HCT116 (cell line): ENCODE measurements at regions not wholly inside any gene's neighbourhood (a gene's known extent, or its start where the extent isn't known, plus 50 kb on each side); places are given as distances from the start of the nearest gene placed in this dataset.

Source experiments
- ATAC-seq: fragments of 200-7000 bp; cut with Tn5 transposase; 2 replicates; pipeline ENCODE4 v1.9.1; 2020; ENCODE audit warnings: mild to moderate bottlenecking, moderate library complexity
- BruUV-seq: library from RNA; stranded (reverse); fragments of 400-500 nt; replicated peaks from 2 replicates; lab custom pipeline; 2021; lab: Mats Ljungman, UMichigan
- CTCF ChIA-PET: fragments of 300-600 bp; sonication (Branson Sonifier 250); formaldehyde crosslinking; loops from one replicate; lab custom pipeline; 2021; ENCODE audit warnings: antibody characterized with exemption; lab: Charles Lee
- POLR2A ChIA-PET: fragments of 300-600, 350-600 bp; sonication (Branson Sonifier 250); formaldehyde crosslinking; loops from one replicate; lab custom pipeline; 2021; ENCODE audit warnings: antibody characterized with exemption; lab: Charles Lee
- RAD21 ChIA-PET, 2 experiments: fragments of 300-600 bp; sonication (Branson Sonifier 250); formaldehyde crosslinking; loops; one replicate each; lab custom pipeline; 2023; ENCODE audit warnings: low total read pairs in 2 of 2; ENCODE audit not compliant: uncharacterized antibody in 2 of 2, unreplicated experiment in 2 of 2, low non-redundant PET in 1 of 2; lab: Charles Lee
- DNase-seq: peaks from one replicate; pipeline ENCODE4 v3.0.0-alpha.2; 2010; ENCODE audit warnings: low read depth, low spot score
- H2AFZ ChIP-seq: fragments of 200-600 bp; shearing (Covaris generic), sonication (generic); 2 replicates; pipeline ENCODE4 v1.6.1; 2017; ENCODE audit warnings: low read depth, mixed run types, mixed read lengths, antibody characterized with exemption, low read length; ENCODE audit not compliant: poor library complexity, severe bottlenecking
- H3K27ac ChIP-seq: 2 replicates; pipeline ENCODE4 v1.5.1; 2012; ENCODE audit warnings: low read depth, low read length
- H3K27me3 ChIP-seq: fragments of 200-600 bp; sonication (generic); 2 replicates; pipeline ENCODE4 v1.6.1; 2016; ENCODE audit warnings: mixed run types, low read length, mixed read lengths; ENCODE audit not compliant: insufficient read depth
- H3K36me3 ChIP-seq, 2 experiments: fragments of 200-500 bp in 1 of 2; fragments of 200-600 bp in 1 of 2; sonication (Bioruptor generic) in 1 of 2; sonication (generic) in 1 of 2; 2 replicates each; pipeline versions ENCODE4 v1.5.1 to v1.6.1; 2014 to 2016; ENCODE audit warnings: low read length in 2 of 2, inconsistent platforms in 1 of 2, mixed read lengths in 1 of 2, mixed run types in 1 of 2; ENCODE audit not compliant: insufficient read depth in 2 of 2, control insufficient read depth in 1 of 2
- H3K4me1 ChIP-seq, 2 experiments: fragments of 200-600 bp in 1 of 2; sonication (generic) in 1 of 2; 2 replicates each; pipeline versions ENCODE4 v1.5.1 to v1.6.1; 2012 to 2017; ENCODE audit warnings: low read length in 2 of 2, inconsistent platforms in 1 of 2, mild to moderate bottlenecking in 1 of 2, mixed read lengths in 1 of 2, mixed run types in 1 of 2, moderate library complexity in 1 of 2; ENCODE audit not compliant: insufficient read depth in 2 of 2, control insufficient read depth in 1 of 2
- H3K4me2 ChIP-seq: fragments of 200-600 bp; sonication (generic); 2 replicates; pipeline ENCODE4 v1.6.1; 2017; ENCODE audit warnings: mixed run types, low read length, mixed read lengths
- H3K4me3 ChIP-seq, 2 experiments: fragments of 200-600 bp in 1 of 2; sonication (generic) in 1 of 2; replicated peaks in 1 of 2; 2 replicates each; pipeline ENCODE4 v1.5.1; 2011 to 2016; ENCODE audit warnings: low read length in 2 of 2, control low read depth in 1 of 2, low read depth in 1 of 2, mild to moderate bottlenecking in 1 of 2, mixed read lengths in 1 of 2, mixed run types in 1 of 2
- H3K79me2 ChIP-seq: fragments of 200-600 bp; sonication (generic); 2 replicates; pipeline ENCODE4 v1.6.1; 2017; ENCODE audit warnings: mild to moderate bottlenecking, mixed run types, low read length, moderate library complexity, mixed read lengths; ENCODE audit not compliant: insufficient read depth
- H3K9ac ChIP-seq: fragments of 200-600 bp; sonication (generic); 2 replicates; pipeline ENCODE4 v1.6.1; 2016; ENCODE audit warnings: low read length, mixed read lengths
- H3K9me2 ChIP-seq: fragments of 200-600 bp; sonication (generic), shearing (Covaris generic); 2 replicates; pipeline ENCODE4 v1.6.1; 2017; ENCODE audit warnings: mixed run types, mild to moderate bottlenecking, moderate library complexity; ENCODE audit not compliant: insufficient read depth
- H3K9me3 ChIP-seq, 2 experiments: fragments of 200-500 bp in 1 of 2; fragments of 200-600 bp in 1 of 2; sonication (Bioruptor generic) in 1 of 2; sonication (generic) in 1 of 2; 2 replicates each; pipeline ENCODE4 v1.6.1; 2014 to 2017; ENCODE audit warnings: low read length in 2 of 2, mixed read lengths in 2 of 2, inconsistent platforms in 1 of 2, low read depth in 1 of 2, mild to moderate bottlenecking in 1 of 2, mixed run types in 1 of 2, moderate library complexity in 1 of 2; ENCODE audit not compliant: control insufficient read depth in 1 of 2, insufficient read depth in 1 of 2
- H4K20me1 ChIP-seq: fragments of 200-600 bp; sonication (generic), shearing (Covaris generic); 2 replicates; pipeline ENCODE4 v1.6.1; 2017; ENCODE audit warnings: mixed run types, mild to moderate bottlenecking, moderate library complexity; ENCODE audit not compliant: insufficient read depth
- CBX3 ChIP-seq: IDR thresholded peaks from 2 replicates; pipeline ENCODE4 v1.6.1; 2012; ENCODE audit warnings: low read depth
- CEBPB ChIP-seq: IDR thresholded peaks from 2 replicates; pipeline ENCODE4 v1.6.1; 2012; ENCODE audit warnings: low read depth
- ELF1 ChIP-seq: IDR thresholded peaks from 2 replicates; pipeline ENCODE4 v1.6.1; 2012; ENCODE audit warnings: low read depth, borderline replicate concordance
- EZH2 ChIP-seq: fragments of 200-600 bp; sonication (generic); IDR thresholded peaks from 2 replicates; pipeline ENCODE4 v1.6.1; 2017; ENCODE audit warnings: antibody characterized with exemption, mixed run types
- EZH2phosphoT487 ChIP-seq: fragments of 200-600 bp; IDR thresholded peaks from 2 replicates; pipeline ENCODE4 v1.6.1; 2018; ENCODE audit warnings: antibody characterized with exemption, borderline replicate concordance
- JUND ChIP-seq: IDR thresholded peaks from 2 replicates; pipeline ENCODE4 v1.6.1; 2012
- POLR2A ChIP-seq: IDR thresholded peaks from 2 replicates; pipeline ENCODE4 v1.7.0; 2011; ENCODE audit warnings: borderline replicate concordance; ENCODE audit not compliant: insufficient read depth, insufficient read length; ENCODE audit errors: extremely low read depth
- RAD21 ChIP-seq: IDR thresholded peaks from 2 replicates; pipeline ENCODE4 v1.6.1; 2012; ENCODE audit warnings: low read depth, mild to moderate bottlenecking
- SIN3A ChIP-seq: IDR thresholded peaks from 2 replicates; pipeline ENCODE4 v1.6.1; 2012; ENCODE audit warnings: low read depth
- SP1 ChIP-seq: IDR thresholded peaks from 2 replicates; pipeline ENCODE4 v1.6.1; 2012; ENCODE audit warnings: low read depth
- TCF7L2 ChIP-seq: IDR thresholded peaks from 2 replicates; pipeline ENCODE4 v1.7.0; 2011; ENCODE audit warnings: borderline replicate concordance, inconsistent platforms; ENCODE audit not compliant: insufficient read depth, insufficient read length; ENCODE audit errors: extremely low read depth
- intact Hi-C: fragments of 100-400 bp; cut with micrococcal nuclease; formaldehyde crosslinking; loops from 2 replicates; pipeline ENCODE4 v1.10.0; 2022
- TF ChIP-seq, protein P1 (sequence below), 3 experiments: fragments of 200-600 bp in 1 of 3; sonication (generic) in 1 of 3; IDR thresholded peaks in 2 of 3; conservative IDR thresholded peaks in 1 of 3; 2 replicates each; pipeline ENCODE4 v1.5.1; 2012 to 2017; ENCODE audit warnings: low read depth in 2 of 3, low read length in 2 of 3, antibody characterized with exemption in 1 of 3, borderline replicate concordance in 1 of 3, control low read depth in 1 of 3, mild to moderate bottlenecking in 1 of 3, mixed read lengths in 1 of 3, mixed run types in 1 of 3, moderate library complexity in 1 of 3; ENCODE audit not compliant: insufficient read depth in 1 of 3
- TF ChIP-seq, protein P2 (sequence below): IDR thresholded peaks from 2 replicates; pipeline ENCODE4 v1.6.1; 2012
- TF ChIP-seq, protein P3 (sequence below): IDR thresholded peaks from 2 replicates; pipeline ENCODE4 v1.6.1; 2012; ENCODE audit warnings: low read depth

DNA sequence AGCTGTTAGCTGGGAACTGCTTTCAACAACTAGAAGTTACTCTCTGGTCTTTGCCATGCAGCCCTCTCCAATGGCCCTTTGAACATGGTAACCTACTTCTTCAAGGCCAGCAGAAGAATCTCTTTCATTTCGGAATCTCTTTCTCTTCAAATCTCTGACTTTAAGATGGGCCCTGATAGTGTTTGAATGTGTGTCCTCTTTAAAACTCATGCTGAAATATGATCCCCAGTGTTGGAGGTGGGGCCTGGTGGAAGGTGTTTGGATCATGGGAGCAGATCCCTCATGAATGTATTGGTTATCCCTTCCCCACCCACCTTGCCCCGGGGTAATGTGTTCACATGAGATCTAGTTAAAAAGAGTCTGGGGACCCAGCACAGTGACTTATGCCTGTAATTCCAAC is 54.5 kb upstream of the SOX13 start:
- ATAC-seq, result no peak
- Histone ChIP-seq H3K9me3 (no peaks in the 10 kb centered on the region), H4K20me1 (no peaks in the 10 kb centered on the region), H3K4me1 (peaks cover 0 to 6% of the 10 kb centered on the region in 2 experiments; a peak in 1 of 4 replicates), H3K9me2 (no peaks in the 10 kb centered on the region), H3K79me2 (no peaks in the 10 kb centered on the region)
- intact Hi-C loops, result no loop called here
- POLR2A ChIA-PET, result no interaction called here
- no TSS peak for BruUV-seq
- TF ChIP-seq POLR2A, result no peak
- TF ChIP-seq, protein P1, sequence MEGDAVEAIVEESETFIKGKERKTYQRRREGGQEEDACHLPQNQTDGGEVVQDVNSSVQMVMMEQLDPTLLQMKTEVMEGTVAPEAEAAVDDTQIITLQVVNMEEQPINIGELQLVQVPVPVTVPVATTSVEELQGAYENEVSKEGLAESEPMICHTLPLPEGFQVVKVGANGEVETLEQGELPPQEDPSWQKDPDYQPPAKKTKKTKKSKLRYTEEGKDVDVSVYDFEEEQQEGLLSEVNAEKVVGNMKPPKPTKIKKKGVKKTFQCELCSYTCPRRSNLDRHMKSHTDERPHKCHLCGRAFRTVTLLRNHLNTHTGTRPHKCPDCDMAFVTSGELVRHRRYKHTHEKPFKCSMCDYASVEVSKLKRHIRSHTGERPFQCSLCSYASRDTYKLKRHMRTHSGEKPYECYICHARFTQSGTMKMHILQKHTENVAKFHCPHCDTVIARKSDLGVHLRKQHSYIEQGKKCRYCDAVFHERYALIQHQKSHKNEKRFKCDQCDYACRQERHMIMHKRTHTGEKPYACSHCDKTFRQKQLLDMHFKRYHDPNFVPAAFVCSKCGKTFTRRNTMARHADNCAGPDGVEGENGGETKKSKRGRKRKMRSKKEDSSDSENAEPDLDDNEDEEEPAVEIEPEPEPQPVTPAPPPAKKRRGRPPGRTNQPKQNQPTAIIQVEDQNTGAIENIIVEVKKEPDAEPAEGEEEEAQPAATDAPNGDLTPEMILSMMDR (IDR thresholded peaks at IDR 0.05 in 2 of 3, conservative IDR thresholded peaks at IDR 0.05 in 1 of 3; ENCODE audit: borderline replicate concordance in 1 of 3, insufficient read depth in 1 of 3, low read depth in 2 of 3, low read length in 2 of 3), result no peak
- no peak for TF ChIP-seq TCF7L2
- TF ChIP-seq, protein P2, sequence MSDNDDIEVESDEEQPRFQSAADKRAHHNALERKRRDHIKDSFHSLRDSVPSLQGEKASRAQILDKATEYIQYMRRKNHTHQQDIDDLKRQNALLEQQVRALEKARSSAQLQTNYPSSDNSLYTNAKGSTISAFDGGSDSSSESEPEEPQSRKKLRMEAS, result no peak
- no peak for TF ChIP-seq SP1
- no peak for TF ChIP-seq ELF1
- no peak for TF ChIP-seq CEBPB
- TF ChIP-seq SIN3A, result no peak
- no peak for TF ChIP-seq EZH2phosphoT487
- TF ChIP-seq, protein P3, sequence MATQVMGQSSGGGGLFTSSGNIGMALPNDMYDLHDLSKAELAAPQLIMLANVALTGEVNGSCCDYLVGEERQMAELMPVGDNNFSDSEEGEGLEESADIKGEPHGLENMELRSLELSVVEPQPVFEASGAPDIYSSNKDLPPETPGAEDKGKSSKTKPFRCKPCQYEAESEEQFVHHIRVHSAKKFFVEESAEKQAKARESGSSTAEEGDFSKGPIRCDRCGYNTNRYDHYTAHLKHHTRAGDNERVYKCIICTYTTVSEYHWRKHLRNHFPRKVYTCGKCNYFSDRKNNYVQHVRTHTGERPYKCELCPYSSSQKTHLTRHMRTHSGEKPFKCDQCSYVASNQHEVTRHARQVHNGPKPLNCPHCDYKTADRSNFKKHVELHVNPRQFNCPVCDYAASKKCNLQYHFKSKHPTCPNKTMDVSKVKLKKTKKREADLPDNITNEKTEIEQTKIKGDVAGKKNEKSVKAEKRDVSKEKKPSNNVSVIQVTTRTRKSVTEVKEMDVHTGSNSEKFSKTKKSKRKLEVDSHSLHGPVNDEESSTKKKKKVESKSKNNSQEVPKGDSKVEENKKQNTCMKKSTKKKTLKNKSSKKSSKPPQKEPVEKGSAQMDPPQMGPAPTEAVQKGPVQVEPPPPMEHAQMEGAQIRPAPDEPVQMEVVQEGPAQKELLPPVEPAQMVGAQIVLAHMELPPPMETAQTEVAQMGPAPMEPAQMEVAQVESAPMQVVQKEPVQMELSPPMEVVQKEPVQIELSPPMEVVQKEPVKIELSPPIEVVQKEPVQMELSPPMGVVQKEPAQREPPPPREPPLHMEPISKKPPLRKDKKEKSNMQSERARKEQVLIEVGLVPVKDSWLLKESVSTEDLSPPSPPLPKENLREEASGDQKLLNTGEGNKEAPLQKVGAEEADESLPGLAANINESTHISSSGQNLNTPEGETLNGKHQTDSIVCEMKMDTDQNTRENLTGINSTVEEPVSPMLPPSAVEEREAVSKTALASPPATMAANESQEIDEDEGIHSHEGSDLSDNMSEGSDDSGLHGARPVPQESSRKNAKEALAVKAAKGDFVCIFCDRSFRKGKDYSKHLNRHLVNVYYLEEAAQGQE, result no peak
- TF ChIP-seq JUND, result no peak
- TF ChIP-seq RAD21, result no peak
- no peak for TF ChIP-seq EZH2
- no peak for TF ChIP-seq CBX3
- TF ChIP-seq, all 23 proteins: peak for 0
- RAD21 ChIA-PET, result no interaction called here
- Histone ChIP-seq H3K9ac (no peak overlapping the region), H3K27me3 (no peaks in the 10 kb centered on the region), H3K27ac (no peak overlapping the region), H3K4me3 (no peak overlapping the region), H3K36me3 (no peaks in the 10 kb centered on the region), H2AFZ (peak overlapping the region; percentile 19), H3K4me2 (no peak overlapping the region)
- DNase-seq, result no peak
- CTCF ChIA-PET, result no interaction called here
